Ishikawa (cell line): ENCODE measurements at regions not wholly inside any gene's neighbourhood (a gene's known extent, or its start where the extent isn't known, plus 50 kb on each side); places are given as distances from the start of the nearest gene placed in this dataset.

Source experiments
- EP300 ChIP-seq: IDR thresholded peaks from 2 replicates; pipeline ENCODE4 v1.6.1; 2012; ENCODE audit warnings: borderline replicate concordance
- RAD21 ChIP-seq: IDR thresholded peaks from 2 replicates; pipeline ENCODE4 v1.6.1; 2012; ENCODE audit warnings: low read depth
- REST ChIP-seq: IDR thresholded peaks from 2 replicates; pipeline ENCODE4 v1.6.1; 2012; ENCODE audit warnings: low read depth, mild to moderate bottlenecking
- TAF1 ChIP-seq: IDR thresholded peaks from 2 replicates; pipeline ENCODE4 v1.6.1; 2012; ENCODE audit warnings: low read depth, mild to moderate bottlenecking
- TCF12 ChIP-seq: IDR thresholded peaks from 2 replicates; pipeline ENCODE4 v1.6.1; 2012; ENCODE audit warnings: low read depth
- TF ChIP-seq, protein P1 (sequence below): IDR thresholded peaks from 2 replicates; pipeline ENCODE4 v1.6.1; 2012

DNA sequence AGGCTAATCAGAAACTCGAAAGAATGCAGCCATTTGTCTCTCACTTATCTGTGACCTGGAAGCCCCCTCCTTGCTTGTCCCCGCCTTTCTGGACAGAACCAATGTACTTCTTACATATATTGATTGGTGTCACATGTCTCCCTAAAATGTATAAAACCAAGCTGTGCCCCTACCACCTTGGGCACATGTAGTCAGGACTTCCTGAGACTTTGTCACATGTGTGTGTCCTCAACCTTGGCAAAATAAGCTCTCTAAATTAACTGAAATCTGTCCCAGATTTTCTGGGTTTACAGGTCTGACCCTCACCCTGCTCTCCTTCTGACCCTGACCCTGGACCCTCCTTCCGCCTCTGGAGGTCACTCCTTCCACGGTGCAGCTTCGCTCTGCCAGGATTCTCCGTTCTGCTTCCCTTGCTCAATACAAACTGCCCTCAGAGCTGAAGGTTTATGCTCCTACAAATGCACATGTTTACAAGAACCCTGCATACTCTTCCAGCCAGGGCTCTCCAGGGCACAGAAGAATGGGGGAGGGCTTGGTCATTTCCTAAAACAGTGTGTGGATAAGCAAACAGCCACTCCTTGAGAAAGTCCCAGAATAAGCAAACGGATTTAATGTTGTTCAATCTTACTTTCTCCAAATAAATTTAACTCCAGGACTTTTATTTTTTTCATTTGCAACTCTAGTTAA lies 160.5 kb downstream of the ACTL8 start:
- no peak for TF ChIP-seq TAF1
- TF ChIP-seq TCF12, result no peak
- no peak for TF ChIP-seq REST
- TF ChIP-seq, protein P1, sequence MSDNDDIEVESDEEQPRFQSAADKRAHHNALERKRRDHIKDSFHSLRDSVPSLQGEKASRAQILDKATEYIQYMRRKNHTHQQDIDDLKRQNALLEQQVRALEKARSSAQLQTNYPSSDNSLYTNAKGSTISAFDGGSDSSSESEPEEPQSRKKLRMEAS, result no peak
- no peak for TF ChIP-seq EP300
- no peak for TF ChIP-seq RAD21
